ENCODE measurements at regions not wholly inside any gene's neighbourhood (a gene's known extent, or its start where the extent isn't known, plus 50 kb on each side); places are given as distances from the start of the nearest gene placed in this dataset.

- TF ChIP-seq ZNF274 (IDR thresholded peaks at IDR 0.05; ENCODE audit: low read depth, low read length), result no peak
- no peak for TF ChIP-seq YY1 (IDR thresholded peaks at IDR 0.05; ENCODE audit: insufficient read depth, insufficient read length)
- no peak for TF ChIP-seq SUZ12 (IDR thresholded peaks at IDR 0.05; ENCODE audit: extremely low read depth, insufficient read depth, insufficient read length)
- no peak for DNase-seq (ENCODE audit: low read depth, low spot score)
- H3K27me3 ChIP-seq (ENCODE audit: insufficient read depth, insufficient read length), result no peaks in the 10 kb centered on the region
- no peak overlapping the region for H3K4me3 ChIP-seq (ENCODE audit: insufficient read length, low read depth)
- no peaks in the 10 kb centered on the region for H3K9me3 ChIP-seq (ENCODE audit: insufficient read depth, low read length)
- no peaks in the 10 kb centered on the region for H3K36me3 ChIP-seq (ENCODE audit: insufficient read depth, insufficient read length, low read length)
- no peak overlapping the region for H3K9ac ChIP-seq (ENCODE audit: insufficient read length, low read depth)
- H3K4me1 ChIP-seq (ENCODE audit: insufficient read depth, insufficient read length), result no peaks in the 10 kb centered on the region
Observed at GRCh38 chr1:81209461-81209860, 591.3 kb upstream of the ADGRL2 start.

DNA sequence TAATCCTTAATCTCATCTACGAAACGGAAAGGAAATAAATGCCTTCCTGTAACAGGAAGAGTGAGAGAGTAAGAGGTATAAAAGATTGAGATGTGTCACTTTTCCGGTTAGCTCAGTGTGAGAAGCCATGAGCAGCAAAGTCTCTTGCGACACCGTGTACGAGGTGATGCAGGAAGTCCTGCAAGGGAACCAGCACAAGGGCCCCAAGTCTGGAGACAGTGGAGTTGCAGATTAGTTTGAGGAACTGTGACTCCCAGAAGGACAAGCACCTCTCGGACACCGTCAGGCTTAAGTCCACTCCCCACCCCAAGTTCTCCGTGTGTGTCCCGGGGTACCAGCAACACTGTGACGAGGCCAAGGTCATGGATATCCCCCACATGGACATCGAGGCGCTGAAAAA lies 592.3 kb upstream of the ADGRL2 start:
- Histone ChIP-seq H3K4me3 (ENCODE audit: insufficient read length, low read depth) (no peak overlapping the region), H3K27me3 (ENCODE audit: insufficient read depth, insufficient read length) (no peaks in the 10 kb centered on the region), H3K9ac (ENCODE audit: insufficient read length, low read depth) (no peak overlapping the region), H3K4me1 (ENCODE audit: insufficient read depth, insufficient read length) (no peaks in the 10 kb centered on the region), H3K9me3 (ENCODE audit: insufficient read depth, low read length) (no peaks in the 10 kb centered on the region), H3K36me3 (ENCODE audit: insufficient read depth, insufficient read length, low read length) (no peaks in the 10 kb centered on the region)
- TF ChIP-seq YY1 (IDR thresholded peaks at IDR 0.05; ENCODE audit: insufficient read depth, insufficient read length) (no peak), SUZ12 (IDR thresholded peaks at IDR 0.05; ENCODE audit: extremely low read depth, insufficient read depth, insufficient read length) (no peak)
- no peak for DNase-seq (ENCODE audit: low read depth, low spot score)

DNA sequence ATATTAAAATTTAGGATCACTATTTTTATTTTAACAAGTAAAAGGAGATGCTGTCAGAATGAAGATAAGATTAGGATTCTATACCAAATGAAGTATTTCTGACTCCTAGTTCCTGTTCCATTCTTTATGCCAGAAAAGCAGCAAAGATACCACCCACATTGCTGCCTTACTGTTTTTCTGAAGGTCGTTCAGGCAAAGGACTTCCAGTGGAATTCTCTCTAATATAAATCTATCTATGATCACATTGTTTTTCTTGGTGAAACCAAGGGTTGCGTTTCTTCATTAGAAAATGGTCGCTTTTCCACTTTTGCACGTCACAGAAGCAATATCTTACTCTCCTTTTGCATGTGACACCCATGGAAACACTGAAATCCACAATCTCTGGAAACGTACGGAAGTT lies 594.8 kb upstream of the ADGRL2 start:
- Histone ChIP-seq H3K36me3 (ENCODE audit: insufficient read depth, insufficient read length, low read length) (no peaks in the 10 kb centered on the region), H3K9me3 (ENCODE audit: insufficient read depth, low read length) (no peaks in the 10 kb centered on the region), H3K9ac (ENCODE audit: insufficient read length, low read depth) (no peak overlapping the region), H3K4me1 (ENCODE audit: insufficient read depth, insufficient read length) (no peaks in the 10 kb centered on the region), H3K4me3 (ENCODE audit: insufficient read length, low read depth) (no peak overlapping the region), H3K27me3 (ENCODE audit: insufficient read depth, insufficient read length) (no peaks in the 10 kb centered on the region)
- TF ChIP-seq ZNF274 (IDR thresholded peaks at IDR 0.05; ENCODE audit: low read depth, low read length) (no peak), SUZ12 (IDR thresholded peaks at IDR 0.05; ENCODE audit: extremely low read depth, insufficient read depth, insufficient read length) (no peak), YY1 (IDR thresholded peaks at IDR 0.05; ENCODE audit: insufficient read depth, insufficient read length) (no peak)
- no peak for DNase-seq (ENCODE audit: low read depth, low spot score)

DNA sequence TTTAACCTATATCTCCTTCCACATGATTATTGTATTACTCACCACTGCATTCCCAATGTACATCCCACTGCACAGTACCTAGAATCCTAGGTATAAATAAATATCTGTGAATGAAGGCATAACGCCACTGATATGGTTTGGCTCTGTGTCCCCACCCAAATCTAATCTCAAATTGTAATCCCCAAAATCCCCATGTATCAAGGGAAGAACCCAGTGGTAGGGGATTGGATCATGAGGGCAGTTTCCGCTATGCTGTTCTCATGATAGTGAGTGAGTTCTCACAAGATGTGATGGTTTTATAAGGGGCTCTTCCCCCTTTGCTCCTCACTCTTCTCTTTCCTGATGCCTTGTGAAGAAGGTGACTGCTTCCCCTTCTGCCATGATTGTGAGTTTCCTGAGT lies 599.0 kb upstream of the ADGRL2 start:
- Histone ChIP-seq H3K27me3 (ENCODE audit: insufficient read depth, insufficient read length) (no peaks in the 10 kb centered on the region), H3K9me3 (ENCODE audit: insufficient read depth, low read length) (no peaks in the 10 kb centered on the region), H3K36me3 (ENCODE audit: insufficient read depth, insufficient read length, low read length) (no peaks in the 10 kb centered on the region), H3K4me1 (ENCODE audit: insufficient read depth, insufficient read length) (no peaks in the 10 kb centered on the region), H3K4me3 (ENCODE audit: insufficient read length, low read depth) (no peak overlapping the region), H3K9ac (ENCODE audit: insufficient read length, low read depth) (no peak overlapping the region)
- TF ChIP-seq SUZ12 (IDR thresholded peaks at IDR 0.05; ENCODE audit: extremely low read depth, insufficient read depth, insufficient read length) (no peak), YY1 (IDR thresholded peaks at IDR 0.05; ENCODE audit: insufficient read depth, insufficient read length) (no peak), ZNF274 (IDR thresholded peaks at IDR 0.05; ENCODE audit: low read depth, low read length) (no peak)
- no peak for DNase-seq (ENCODE audit: low read depth, low spot score)

GRCh38 chr1:81197591-81197990 lies 603.1 kb upstream of the ADGRL2 start:
- no peak for TF ChIP-seq YY1 (IDR thresholded peaks at IDR 0.05; ENCODE audit: insufficient read depth, insufficient read length)
- TF ChIP-seq SUZ12 (IDR thresholded peaks at IDR 0.05; ENCODE audit: extremely low read depth, insufficient read depth, insufficient read length), result no peak
- TF ChIP-seq ZNF274 (IDR thresholded peaks at IDR 0.05; ENCODE audit: low read depth, low read length), result no peak
- Histone ChIP-seq H3K4me3 (ENCODE audit: insufficient read length, low read depth) (no peak overlapping the region), H3K27me3 (ENCODE audit: insufficient read depth, insufficient read length) (no peaks in the 10 kb centered on the region), H3K36me3 (ENCODE audit: insufficient read depth, insufficient read length, low read length) (no peaks in the 10 kb centered on the region), H3K9ac (ENCODE audit: insufficient read length, low read depth) (no peak overlapping the region), H3K9me3 (ENCODE audit: insufficient read depth, low read length) (no peaks in the 10 kb centered on the region), H3K4me1 (ENCODE audit: insufficient read depth, insufficient read length) (no peaks in the 10 kb centered on the region)
- no peak for DNase-seq (ENCODE audit: low read depth, low spot score)

- no peak for TF ChIP-seq SUZ12 (IDR thresholded peaks at IDR 0.05; ENCODE audit: extremely low read depth, insufficient read depth, insufficient read length)
- no peak for TF ChIP-seq ZNF274 (IDR thresholded peaks at IDR 0.05; ENCODE audit: low read depth, low read length)
- TF ChIP-seq YY1 (IDR thresholded peaks at IDR 0.05; ENCODE audit: insufficient read depth, insufficient read length), result no peak
- no peaks in the 10 kb centered on the region for H3K4me1 ChIP-seq (ENCODE audit: insufficient read depth, insufficient read length)
- H3K4me3 ChIP-seq (ENCODE audit: insufficient read length, low read depth), result no peak overlapping the region
- H3K27me3 ChIP-seq (ENCODE audit: insufficient read depth, insufficient read length), result no peaks in the 10 kb centered on the region
- DNase-seq (ENCODE audit: low read depth, low spot score), result no peak
- no peaks in the 10 kb centered on the region for H3K36me3 ChIP-seq (ENCODE audit: insufficient read depth, insufficient read length, low read length)
- no peak overlapping the region for H3K9ac ChIP-seq (ENCODE audit: insufficient read length, low read depth)
- H3K9me3 ChIP-seq (ENCODE audit: insufficient read depth, low read length), result no peaks in the 10 kb centered on the region
Observed at GRCh38 chr1:81192647-81193642, 607.8 kb upstream of the ADGRL2 start.

DNA sequence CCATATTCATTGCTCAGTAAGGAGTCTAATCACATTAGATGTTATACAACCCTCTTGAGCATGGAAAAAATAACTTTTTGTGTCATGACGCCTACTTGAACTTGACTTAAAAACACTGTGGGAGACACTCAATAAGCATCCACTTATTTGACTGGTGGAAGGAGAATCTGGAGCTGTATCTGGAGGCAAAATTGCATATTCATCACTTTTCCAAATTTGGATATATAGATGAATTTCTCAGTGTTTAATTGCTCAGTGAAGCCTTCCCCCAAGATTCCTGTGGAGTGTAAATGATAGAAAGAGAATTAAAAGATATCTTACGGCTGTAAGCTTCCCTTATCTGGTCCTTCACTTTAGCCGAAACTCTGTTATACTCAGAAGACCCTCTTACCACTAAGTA lies 610.7 kb upstream of the ADGRL2 start:
- Histone ChIP-seq H3K9ac (ENCODE audit: insufficient read length, low read depth) (no peak overlapping the region), H3K4me3 (ENCODE audit: insufficient read length, low read depth) (no peak overlapping the region), H3K36me3 (ENCODE audit: insufficient read depth, insufficient read length, low read length) (no peaks in the 10 kb centered on the region), H3K27me3 (ENCODE audit: insufficient read depth, insufficient read length) (no peaks in the 10 kb centered on the region), H3K9me3 (ENCODE audit: insufficient read depth, low read length) (no peaks in the 10 kb centered on the region), H3K4me1 (ENCODE audit: insufficient read depth, insufficient read length) (no peaks in the 10 kb centered on the region)
- TF ChIP-seq YY1 (IDR thresholded peaks at IDR 0.05; ENCODE audit: insufficient read depth, insufficient read length), result no peak
- TF ChIP-seq SUZ12 (IDR thresholded peaks at IDR 0.05; ENCODE audit: extremely low read depth, insufficient read depth, insufficient read length), result no peak
- no peak for TF ChIP-seq ZNF274 (IDR thresholded peaks at IDR 0.05; ENCODE audit: low read depth, low read length)
- no peak for DNase-seq (ENCODE audit: low read depth, low spot score)
